Keratinocyte (primary cell): ENCODE measurements at regions not wholly inside any gene's neighbourhood (a gene's known extent, or its start where the extent isn't known, plus 50 kb on each side); places are given as distances from the start of the nearest gene placed in this dataset.

Experiments used
- EZH2 ChIP-seq: IDR thresholded peaks from one replicate; pipeline ENCODE4 v1.6.1; 2012; ENCODE audit warnings: inconsistent platforms, mild to moderate bottlenecking, low read length, moderate library complexity
- TF ChIP-seq, protein P1 (sequence below), 3 experiments: IDR thresholded peaks in 1 of 3; conservative IDR thresholded peaks in 1 of 3; optimal IDR thresholded peaks in 1 of 3; 2 replicates in 2 of 3; 3 replicates in 1 of 3; pipeline versions ENCODE3 to v1.5.1; 2011; ENCODE audit warnings: low read length in 3 of 3, mild to moderate bottlenecking in 3 of 3, moderate library complexity in 2 of 3, control low read depth in 1 of 3, inconsistent platforms in 1 of 3; ENCODE audit not compliant: insufficient read depth in 2 of 3; ENCODE audit errors: extremely low read depth in 1 of 3

DNA sequence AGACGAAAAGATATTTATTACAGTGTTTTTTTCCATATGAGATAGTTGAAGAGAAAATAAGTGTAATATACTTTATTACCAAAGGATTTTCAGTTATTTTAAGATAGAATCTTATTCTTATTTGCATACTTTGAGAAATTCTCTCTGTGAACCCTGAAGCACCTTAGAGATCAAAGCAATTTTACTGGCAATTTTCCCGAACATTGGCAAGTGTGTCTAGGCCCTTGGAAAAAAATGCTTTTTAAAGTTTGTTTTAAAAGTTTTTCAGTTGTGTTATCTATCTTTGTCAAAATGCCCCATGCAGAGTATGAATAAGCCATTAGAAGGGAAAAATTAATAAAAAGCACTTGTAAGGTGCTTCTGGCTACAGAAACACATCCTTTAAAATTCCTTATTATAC lies 276.8 kb upstream of the HSF2 start:
- TF ChIP-seq, protein P1, sequence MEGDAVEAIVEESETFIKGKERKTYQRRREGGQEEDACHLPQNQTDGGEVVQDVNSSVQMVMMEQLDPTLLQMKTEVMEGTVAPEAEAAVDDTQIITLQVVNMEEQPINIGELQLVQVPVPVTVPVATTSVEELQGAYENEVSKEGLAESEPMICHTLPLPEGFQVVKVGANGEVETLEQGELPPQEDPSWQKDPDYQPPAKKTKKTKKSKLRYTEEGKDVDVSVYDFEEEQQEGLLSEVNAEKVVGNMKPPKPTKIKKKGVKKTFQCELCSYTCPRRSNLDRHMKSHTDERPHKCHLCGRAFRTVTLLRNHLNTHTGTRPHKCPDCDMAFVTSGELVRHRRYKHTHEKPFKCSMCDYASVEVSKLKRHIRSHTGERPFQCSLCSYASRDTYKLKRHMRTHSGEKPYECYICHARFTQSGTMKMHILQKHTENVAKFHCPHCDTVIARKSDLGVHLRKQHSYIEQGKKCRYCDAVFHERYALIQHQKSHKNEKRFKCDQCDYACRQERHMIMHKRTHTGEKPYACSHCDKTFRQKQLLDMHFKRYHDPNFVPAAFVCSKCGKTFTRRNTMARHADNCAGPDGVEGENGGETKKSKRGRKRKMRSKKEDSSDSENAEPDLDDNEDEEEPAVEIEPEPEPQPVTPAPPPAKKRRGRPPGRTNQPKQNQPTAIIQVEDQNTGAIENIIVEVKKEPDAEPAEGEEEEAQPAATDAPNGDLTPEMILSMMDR (optimal IDR thresholded peaks at IDR 0.05 in 1 of 3, IDR thresholded peaks at IDR 0.05 in 1 of 3, conservative IDR thresholded peaks at IDR 0.05 in 1 of 3; ENCODE audit: extremely low read depth in 1 of 3, insufficient read depth in 2 of 3, low read length in 3 of 3), result no peak
- TF ChIP-seq EZH2, result no peak
